ENCODE measurements at regions not wholly inside any gene's neighbourhood (a gene's known extent, or its start where the extent isn't known, plus 50 kb on each side); places are given as distances from the start of the nearest gene placed in this dataset.

- H3K4me2 ChIP-seq (ENCODE audit: low read length), result no peak overlapping the region
- no peaks in the 10 kb centered on the region for H3K9me3 ChIP-seq (ENCODE audit: low read length)
- H3K79me2 ChIP-seq (ENCODE audit: insufficient read depth, low read length), result no peaks in the 10 kb centered on the region
- H3K36me3 ChIP-seq (ENCODE audit: insufficient read depth, low read length), result no peaks in the 10 kb centered on the region
- H3K4me3 ChIP-seq (ENCODE audit: low read depth, low read length, poor library complexity, severe bottlenecking), result no peak overlapping the region
- H3K4me1 ChIP-seq (ENCODE audit: insufficient read depth, low read length, severe bottlenecking), result no peaks in the 10 kb centered on the region
- no peak for TF ChIP-seq CTCF (IDR thresholded peaks at IDR 0.05; ENCODE audit: low read length)
- TF ChIP-seq EZH2 (IDR thresholded peaks at IDR 0.05; ENCODE audit: borderline replicate concordance, low read length), result no peak
- H3F3A ChIP-seq (ENCODE audit: insufficient read depth, low read length), result no peaks in the 10 kb centered on the region
- no peak overlapping the region for H3K9ac ChIP-seq (ENCODE audit: low read length)
- H3K27me3 ChIP-seq (ENCODE audit: insufficient read depth, low read length), result no peaks in the 10 kb centered on the region
- no peaks in the 10 kb centered on the region for H4K20me1 ChIP-seq (ENCODE audit: insufficient read depth, low read length)
- no peak overlapping the region for H3K27ac ChIP-seq (ENCODE audit: low read depth, low read length, poor library complexity, severe bottlenecking)
- H3K9me2 ChIP-seq (ENCODE audit: low read depth, low read length), result no peaks in the 10 kb centered on the region
- no peak overlapping the region for H2AFZ ChIP-seq (ENCODE audit: low read length)
These were observed 590.9 kb downstream of the ARAP2 start for GRCh38 chr4:35653451-35653850.

DNA sequence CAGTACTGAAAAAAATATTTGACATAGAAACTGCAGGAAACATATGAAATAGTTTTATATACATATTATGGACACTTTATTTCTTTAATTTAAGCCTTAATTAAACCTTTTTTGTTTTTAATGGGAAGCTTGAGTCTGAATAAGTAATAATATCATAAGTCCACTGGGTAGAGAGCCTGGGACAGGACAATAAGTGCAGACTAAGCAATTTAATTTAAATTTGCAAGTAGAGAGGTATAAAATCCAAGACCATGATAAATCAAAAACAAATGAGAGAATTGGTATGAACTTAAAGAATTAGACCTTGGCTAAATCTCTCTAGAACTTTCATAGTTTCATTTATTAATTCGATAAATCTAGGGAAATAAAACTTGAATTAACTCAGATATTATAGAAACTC, 571.2 kb downstream of the ARAP2 start:
- H3F3A ChIP-seq (ENCODE audit: insufficient read depth, low read length), result no peaks in the 10 kb centered on the region
- H3K9me3 ChIP-seq (ENCODE audit: low read length), result no peaks in the 10 kb centered on the region
- no peaks in the 10 kb centered on the region for H3K27me3 ChIP-seq (ENCODE audit: insufficient read depth, low read length)
- no peak overlapping the region for H2AFZ ChIP-seq (ENCODE audit: low read length)
- H3K4me2 ChIP-seq (ENCODE audit: low read length), result no peak overlapping the region
- no peaks in the 10 kb centered on the region for H3K36me3 ChIP-seq (ENCODE audit: insufficient read depth, low read length)
- H3K9ac ChIP-seq (ENCODE audit: low read length), result no peak overlapping the region
- no peak for TF ChIP-seq CTCF (IDR thresholded peaks at IDR 0.05; ENCODE audit: low read length)
- no peak overlapping the region for H3K4me3 ChIP-seq (ENCODE audit: low read depth, low read length, poor library complexity, severe bottlenecking)
- no peaks in the 10 kb centered on the region for H3K9me2 ChIP-seq (ENCODE audit: low read depth, low read length)
- H3K27ac ChIP-seq (ENCODE audit: low read depth, low read length, poor library complexity, severe bottlenecking), result no peak overlapping the region
- no peaks in the 10 kb centered on the region for H3K4me1 ChIP-seq (ENCODE audit: insufficient read depth, low read length, severe bottlenecking)
- H4K20me1 ChIP-seq (ENCODE audit: insufficient read depth, low read length), result no peaks in the 10 kb centered on the region
- H3K79me2 ChIP-seq (ENCODE audit: insufficient read depth, low read length), result no peaks in the 10 kb centered on the region

GRCh38 chr4:35684755-35685154, 559.6 kb downstream of the ARAP2 start:
- no peak for TF ChIP-seq CTCF (IDR thresholded peaks at IDR 0.05; ENCODE audit: low read length)
- TF ChIP-seq EZH2 (IDR thresholded peaks at IDR 0.05; ENCODE audit: borderline replicate concordance, low read length), result no peak

More at GRCh38 chr4:35684755-35685154, 559.6 kb downstream of the ARAP2 start:
- Histone ChIP-seq H3K79me2 (ENCODE audit: insufficient read depth, low read length) (no peaks in the 10 kb centered on the region), H3K4me2 (ENCODE audit: low read length) (no peak overlapping the region), H3K4me1 (ENCODE audit: insufficient read depth, low read length, severe bottlenecking) (no peaks in the 10 kb centered on the region), H4K20me1 (ENCODE audit: insufficient read depth, low read length) (no peaks in the 10 kb centered on the region), H3K27me3 (ENCODE audit: insufficient read depth, low read length) (no peaks in the 10 kb centered on the region), H3K9ac (ENCODE audit: low read length) (no peak overlapping the region), H3K4me3 (ENCODE audit: low read depth, low read length, poor library complexity, severe bottlenecking) (no peak overlapping the region), H3K9me3 (ENCODE audit: low read length) (no peaks in the 10 kb centered on the region), H2AFZ (ENCODE audit: low read length) (no peak overlapping the region), H3K27ac (ENCODE audit: low read depth, low read length, poor library complexity, severe bottlenecking) (no peak overlapping the region), H3K9me2 (ENCODE audit: low read depth, low read length) (no peaks in the 10 kb centered on the region), H3K36me3 (ENCODE audit: insufficient read depth, low read length) (no peaks in the 10 kb centered on the region), H3F3A (ENCODE audit: insufficient read depth, low read length) (no peaks in the 10 kb centered on the region)

All from OCI-LY1 (cell line).